Posterior vena cava (tissue), 2 donors: ENCODE measurements at regions not wholly inside any gene's neighbourhood (a gene's known extent, or its start where the extent isn't known, plus 50 kb on each side); places are given as distances from the start of the nearest gene placed in this dataset.

Experiments used
- DNase-seq: peaks from one replicate; pipeline ENCODE4 v3.0.0-alpha.2; 2020; ENCODE audit warnings: low spot score
- intact Hi-C, 2 donors: fragments of 100-400 bp; cut with DNase I; formaldehyde crosslinking; loops; one replicate each; pipeline versions ENCODE4 v1.14.1 to v1.14.2; 2022 to 2023
- donor health status: DM: yes; HTN: yes; CAD: no.
- donor health status: DM: yes; HTN: yes; CAD: no.

DNA sequence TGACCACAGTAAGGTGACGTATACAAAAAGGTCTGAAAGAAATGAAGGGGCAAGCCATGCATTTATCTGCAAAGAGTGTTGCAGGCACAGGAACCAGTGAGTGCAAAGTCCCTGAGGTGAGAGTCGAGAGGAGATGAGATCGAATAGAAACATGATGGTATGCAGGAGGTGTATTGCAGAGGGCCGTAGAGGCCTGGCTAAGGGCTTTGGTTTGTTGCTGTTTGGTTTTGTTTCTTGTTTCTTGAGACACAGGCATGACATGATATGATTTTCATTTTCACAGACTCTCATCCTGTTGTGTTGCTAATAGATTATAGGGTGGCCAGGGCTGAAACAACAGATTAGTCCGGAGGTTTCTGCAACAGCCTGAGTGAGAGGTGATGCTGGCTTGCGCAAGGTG, 80.4 kb downstream of the HSPH1 start:
- intact Hi-C loops: no loop called here
- no peak for DNase-seq

DNA sequence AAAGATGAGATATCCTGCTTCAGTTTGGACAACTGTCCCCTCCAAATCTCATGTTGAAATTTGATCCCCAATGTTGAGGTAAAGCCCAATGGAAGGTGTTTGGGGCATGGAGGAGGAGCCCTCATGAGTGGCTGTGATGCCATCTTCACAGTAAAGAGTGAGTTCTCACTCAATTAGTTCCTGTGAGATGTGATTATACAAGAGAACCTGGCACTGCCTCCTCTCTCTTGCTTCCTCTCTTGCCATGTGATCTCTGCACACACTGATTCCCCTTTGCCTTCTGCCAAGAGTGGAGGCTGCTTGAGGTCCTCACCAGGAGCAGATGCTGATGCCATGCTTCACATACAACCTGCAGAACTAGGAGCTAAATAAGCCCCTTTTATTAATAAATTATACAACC, 86.9 kb downstream of the HSPH1 start:
- intact Hi-C loops: no loop called here
- DNase-seq: no peak

DNA sequence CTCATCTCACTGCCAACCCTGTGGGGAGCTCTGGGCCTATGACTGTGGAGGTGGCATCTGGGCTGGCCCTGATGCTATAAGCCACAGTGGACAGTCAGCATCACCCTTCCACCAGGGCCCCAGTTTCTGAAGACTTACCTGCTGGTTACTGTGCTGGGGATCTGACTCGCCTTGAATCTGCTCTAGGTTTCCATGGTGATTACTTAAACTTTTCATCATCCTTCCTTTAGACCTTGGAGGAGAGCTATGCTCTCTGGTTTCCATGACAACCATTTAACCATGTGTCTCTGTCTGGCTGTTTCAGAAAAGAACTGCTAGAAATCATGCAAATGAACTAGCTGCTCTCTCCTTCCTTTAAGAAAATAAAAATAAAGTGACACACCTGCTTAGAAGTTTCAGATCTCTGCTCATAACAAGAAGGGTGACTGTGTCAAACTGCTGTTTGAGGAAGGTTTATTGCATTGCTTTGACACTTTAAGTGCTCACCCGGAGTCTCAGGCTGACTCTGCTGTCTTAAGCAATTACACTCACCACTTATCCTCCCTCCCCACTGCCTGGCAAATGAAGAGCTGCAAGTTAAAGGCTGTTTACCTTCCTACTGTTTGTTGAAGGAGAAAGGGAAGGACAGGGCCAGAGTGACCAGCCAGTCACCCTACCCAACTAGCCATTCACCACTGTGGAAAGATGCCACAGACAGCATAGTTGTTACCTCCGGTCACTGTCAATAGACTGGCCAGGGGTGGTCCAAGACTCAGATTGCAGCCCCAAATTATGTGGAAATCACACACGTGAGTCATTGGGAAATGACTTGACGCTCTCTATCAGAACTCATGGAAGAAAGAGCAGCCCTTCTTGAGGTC, 87.6 kb downstream of the HSPH1 start:
- no peak for DNase-seq
- intact Hi-C loops: no loop called here

DNA sequence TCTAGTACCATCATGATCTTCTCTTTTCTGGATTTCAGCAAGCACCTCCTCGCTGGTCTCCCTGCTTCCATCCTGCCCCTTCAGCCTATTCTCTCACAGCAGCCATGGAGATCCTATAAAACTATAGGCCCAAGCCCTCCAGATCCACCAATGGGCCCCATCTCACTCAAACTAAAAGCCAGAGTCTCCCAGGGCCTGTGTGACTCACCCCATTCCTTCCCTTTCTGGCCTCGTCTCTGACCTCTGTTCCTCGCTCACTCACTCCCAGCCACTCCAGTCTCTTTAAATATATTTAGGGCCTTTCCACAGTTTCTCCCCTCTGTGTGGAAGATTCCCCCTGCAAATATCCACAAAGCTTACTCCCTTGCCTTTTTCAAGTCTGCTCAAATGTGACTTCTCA, 89.7 kb downstream of the HSPH1 start:
- DNase-seq: no peak
- intact Hi-C loops: no loop called here

DNA sequence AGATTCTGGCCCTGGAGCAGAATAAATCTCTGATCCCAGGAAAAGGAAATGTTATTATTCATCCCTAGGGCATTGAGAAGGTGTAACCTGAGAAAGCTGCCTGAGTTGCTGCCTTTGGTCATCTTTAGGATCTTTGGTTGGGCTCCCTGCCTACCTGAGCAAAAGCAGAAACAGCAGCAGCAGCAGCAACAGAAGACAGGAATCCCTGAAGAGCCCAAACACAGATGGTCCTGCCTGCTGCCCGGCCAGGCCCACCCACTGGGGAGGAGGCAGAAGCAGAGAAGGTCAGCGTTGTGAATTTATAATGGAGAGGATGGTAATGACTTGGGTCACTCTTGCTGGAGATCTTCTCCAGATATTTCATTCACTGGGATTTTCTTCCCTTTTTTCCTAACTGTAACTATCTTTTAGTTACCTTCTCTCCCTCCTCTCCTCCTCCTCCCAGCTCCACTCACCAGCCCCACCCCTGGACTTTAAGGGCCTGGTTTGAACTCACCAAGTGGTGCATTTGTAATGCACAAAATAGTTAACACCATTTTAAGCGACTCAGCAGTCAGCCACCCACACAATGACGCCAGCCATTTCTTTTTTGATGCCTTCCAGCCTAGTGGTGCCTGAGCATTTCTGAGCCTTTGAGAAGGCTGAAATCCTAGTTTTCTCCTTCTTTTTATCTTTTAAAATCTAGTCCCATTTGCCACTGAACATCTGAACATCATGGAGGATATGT, 91.7 kb downstream of the HSPH1 start:
- intact Hi-C loops: no loop called here
- DNase-seq: no peak

DNA sequence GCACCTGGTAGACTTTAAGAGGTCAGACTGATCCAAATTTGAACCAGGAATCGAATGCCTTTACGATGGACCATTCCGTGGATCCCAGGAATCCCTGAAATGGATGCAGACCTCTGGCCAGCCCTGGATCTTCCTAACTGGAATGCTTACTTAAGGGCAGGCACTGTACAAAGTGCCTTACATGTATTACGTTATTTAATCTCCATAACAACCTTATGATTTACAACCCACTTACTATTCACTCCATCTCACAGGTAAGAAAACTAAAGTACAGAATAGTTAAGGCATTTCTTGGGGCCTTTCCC, 93.6 kb downstream of the HSPH1 start:
- no peak for DNase-seq
- intact Hi-C loops: no loop called here

DNA sequence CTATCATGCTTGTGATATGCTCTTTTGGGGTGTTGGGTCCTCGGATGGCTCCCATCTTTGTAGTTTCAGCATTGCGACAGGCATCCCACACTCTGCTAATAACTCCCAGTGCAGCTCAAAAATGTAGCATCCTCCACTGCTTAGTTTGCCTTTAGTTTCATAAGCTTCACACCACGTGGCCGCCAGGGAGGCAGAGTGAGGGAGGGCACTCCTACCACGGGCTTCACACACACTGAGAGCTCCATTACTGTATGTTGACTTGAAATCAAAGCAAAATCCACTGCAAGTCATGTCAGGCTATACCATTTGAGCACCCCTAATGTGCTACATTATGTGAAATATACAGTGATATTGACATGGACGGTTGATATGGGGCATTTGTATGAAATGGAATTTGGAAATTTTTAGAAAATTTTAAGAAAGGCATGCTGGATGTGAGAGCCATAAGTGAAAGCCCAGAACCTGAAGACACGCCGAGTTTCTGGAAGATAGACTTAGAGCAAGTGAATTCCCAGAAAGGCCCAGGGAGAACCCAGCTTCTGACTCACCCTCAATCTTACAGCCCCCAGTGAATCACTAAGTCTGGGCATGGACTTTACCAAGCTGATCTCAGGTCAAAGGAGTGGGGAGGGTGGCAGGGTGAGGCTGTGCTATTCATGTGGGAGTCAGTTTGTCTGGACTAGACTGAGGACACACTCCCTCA, 94.1 kb downstream of the HSPH1 start:
- no peak for DNase-seq
- intact Hi-C loops: no loop called here

DNA sequence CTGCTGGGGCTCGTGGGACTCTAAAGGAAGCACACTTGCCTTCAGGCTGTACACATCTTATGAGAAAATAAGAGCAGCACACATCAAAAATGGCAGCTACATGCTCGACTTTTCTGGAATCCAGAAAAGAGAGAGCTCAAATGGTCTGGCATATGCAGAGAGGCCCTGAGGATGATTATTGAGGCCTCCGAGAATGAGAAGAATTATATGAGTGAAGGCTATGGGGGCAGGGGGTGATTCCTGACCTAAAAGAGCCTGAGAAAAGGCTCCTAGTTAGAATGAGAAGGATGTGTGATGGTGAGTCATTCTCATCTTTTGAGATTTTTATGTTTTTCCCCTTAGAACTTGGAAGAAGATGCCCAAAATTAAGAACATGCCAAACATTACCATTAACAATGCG, 97.1 kb downstream of the HSPH1 start:
- intact Hi-C loops: no loop called here
- DNase-seq: no peak

DNA sequence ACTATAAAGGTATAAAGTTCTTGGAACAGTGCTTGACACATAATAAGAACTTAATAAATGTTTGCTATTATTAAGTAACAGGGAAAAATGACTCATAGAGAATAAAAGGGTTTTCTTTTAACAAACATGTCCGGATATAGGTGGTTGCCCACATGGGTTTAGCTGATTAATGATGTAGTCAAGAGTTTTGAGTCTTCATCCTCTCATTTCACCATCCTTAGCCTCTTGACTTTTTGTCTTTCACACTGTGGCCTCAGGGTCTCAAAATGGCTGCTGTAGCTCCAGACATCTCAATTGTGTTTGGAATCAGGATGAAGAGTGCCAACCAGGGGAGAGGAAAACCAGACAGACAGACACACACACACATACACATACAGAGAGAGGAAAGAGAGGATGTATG, 97.9 kb downstream of the HSPH1 start:
- intact Hi-C loops: no loop called here
- no peak for DNase-seq

DNA sequence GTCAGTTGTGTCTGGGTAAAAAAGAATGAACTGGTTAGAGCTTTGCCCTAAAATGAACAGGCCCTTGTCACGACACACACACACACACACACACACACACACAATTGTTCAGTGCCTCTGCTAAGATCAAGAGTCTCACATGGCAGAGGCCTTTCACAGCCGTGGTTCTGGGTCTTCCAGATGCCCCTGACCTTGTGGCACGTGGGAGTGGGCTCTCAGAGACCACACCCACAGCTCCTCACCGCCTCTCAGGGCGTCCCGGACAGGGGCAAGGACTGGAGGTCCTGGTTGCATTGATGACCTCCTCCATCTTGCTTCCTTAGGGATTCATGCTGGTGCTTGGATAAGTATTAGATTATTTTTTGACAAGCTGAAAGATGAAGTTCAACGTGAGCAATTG, 101.0 kb downstream of the HSPH1 start:
- intact Hi-C loops: no loop called here
- DNase-seq: no peak

DNA sequence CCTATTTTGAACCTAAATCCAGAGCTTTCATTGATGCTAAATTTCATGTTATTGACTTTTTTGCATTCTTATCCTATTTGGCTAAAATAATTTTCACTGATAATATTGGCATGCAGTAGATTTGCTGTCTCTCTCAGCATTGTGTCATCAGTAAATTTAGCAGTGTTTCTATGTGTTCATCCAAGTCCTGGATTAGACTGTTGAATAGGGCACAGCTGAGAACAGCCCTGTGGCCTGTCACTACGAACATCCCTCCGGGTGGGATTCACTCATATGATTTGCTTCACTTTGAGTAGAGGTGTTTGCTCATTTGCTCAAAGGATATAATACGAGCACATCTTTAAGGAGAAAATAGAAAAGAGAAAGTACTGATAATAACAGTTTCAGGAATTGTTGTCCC, 101.5 kb downstream of the HSPH1 start:
- intact Hi-C loops: no loop called here
- DNase-seq: no peak

DNA sequence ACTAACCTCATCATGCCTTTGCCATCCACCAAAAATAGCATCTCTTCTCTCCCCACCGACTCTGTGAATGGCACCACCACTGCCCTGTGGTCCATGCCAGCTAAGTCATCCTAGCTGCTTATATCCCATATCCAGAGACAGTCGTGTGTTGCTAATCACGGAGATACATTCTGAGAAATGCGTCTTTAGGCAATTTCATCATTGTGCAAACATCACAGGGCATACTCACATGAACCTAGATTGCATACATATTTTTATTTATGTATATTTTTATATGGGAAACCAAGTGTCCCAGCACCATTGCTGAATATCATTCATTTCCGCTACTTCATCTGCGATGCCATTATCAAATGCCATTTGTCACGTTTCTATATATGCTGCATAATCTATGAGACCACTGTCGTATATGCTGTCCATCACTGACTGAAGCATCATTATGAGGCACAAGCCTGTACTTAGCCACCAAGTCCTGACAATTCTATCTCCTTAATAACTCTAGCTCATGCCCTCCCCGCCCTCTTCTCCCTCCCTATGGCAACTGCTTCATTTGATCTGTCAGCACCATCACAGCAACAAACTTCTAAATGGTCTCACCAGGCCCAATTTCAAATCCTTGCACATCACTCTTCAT, 104.2 kb downstream of the HSPH1 start:
- DNase-seq: no peak
- intact Hi-C loops: no loop called here

DNA sequence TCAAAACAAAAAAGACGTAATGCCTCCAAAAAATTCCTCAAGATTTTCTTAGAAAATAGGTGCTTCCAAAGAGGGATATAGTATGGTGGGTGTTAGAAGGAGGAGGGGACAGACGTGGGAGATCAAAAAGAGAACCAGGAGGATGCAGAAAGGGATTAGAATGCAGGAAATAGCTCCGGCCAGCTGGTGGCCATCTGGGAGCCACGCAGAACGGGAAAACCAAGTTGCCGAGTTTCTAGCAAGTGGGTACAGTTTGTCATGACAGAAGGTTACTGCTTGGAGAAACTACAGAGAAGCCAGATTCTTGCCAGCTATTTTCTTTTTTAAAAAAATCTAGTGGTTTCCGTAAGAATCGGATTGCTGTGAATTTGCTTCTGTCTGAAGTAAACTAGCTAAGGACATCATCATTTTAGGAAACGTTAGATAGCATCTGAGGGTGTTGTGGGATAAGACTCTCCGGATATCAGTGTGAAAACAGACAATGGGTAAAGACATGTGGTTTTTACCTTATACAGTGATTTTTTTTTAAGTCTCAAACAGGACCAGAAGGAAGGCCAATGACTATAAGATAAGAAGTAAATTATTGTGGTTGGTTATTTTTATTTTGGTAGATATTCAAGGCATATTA, 104.9 kb downstream of the HSPH1 start:
- intact Hi-C loops: no loop called here
- no peak for DNase-seq

DNA sequence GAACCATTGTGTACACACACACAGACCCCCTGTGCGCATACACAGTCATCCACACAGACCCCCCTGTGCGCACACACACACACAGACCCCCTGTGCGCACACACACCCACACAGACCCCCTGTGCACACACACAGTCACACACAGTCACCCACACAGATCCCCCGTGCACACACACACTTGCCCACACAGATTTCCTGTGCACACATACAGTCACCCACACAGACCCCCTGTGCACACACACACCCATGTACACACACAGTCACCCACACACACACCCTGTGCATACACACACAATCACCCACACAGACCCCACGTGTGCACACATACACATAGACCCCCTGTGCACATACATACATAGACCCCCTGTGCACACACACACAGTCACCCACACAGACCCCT, 106.1 kb downstream of the HSPH1 start:
- intact Hi-C loops: no loop called here
- DNase-seq: no peak

DNA sequence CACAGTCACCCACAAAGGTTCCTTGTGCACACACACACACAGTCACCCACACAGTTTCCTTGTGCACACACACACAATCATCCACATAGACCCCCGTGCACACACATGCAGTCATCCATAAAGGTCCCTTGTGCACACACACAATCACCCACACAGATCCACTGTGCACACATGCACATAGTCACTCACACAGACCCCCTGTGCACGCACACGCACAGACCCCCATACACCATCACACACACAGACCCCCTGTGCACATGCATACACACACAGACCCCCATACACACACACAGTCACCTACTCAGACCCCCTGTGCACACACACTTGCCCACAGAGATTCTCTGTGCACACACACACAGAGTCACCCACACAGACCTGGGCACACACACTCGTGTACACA, 107.1 kb downstream of the HSPH1 start:
- DNase-seq: no peak
- intact Hi-C loops: no loop called here

DNA sequence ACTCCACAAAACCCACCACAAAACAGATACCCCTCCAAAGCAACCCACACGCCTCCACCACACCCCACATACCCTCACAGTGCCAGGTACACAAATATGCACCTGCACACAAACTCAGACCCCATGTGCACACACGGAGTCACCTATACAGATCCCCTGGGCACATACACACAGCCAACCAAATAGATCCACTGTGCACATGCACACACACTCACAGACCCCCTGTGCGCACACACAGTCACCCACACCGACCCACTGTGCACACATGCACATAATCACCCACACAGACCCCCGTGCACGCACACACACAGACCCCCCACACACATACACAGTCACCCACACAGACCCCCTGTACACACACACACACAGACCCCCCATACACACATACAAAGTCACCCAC, 107.8 kb downstream of the HSPH1 start:
- no peak for DNase-seq
- intact Hi-C loops: no loop called here

DNA sequence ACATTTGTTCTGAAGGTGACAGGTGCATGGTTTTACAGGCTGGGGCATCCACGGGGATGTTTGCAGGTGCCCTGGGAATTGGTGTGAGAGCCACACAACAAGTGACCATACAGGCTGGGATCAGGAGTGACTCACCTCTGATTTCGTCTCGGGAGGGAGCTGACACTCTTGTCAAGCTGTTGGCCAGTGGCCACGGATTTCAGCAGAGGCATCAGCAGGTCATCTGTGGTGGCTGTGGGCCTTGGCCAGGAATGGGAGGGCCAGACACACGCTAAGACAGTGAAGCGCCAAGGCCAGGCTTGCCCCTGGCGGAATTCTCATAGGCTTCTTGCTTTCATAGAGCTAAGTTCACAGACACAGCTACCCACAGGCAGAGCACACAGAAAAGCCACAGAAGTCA, 108.6 kb downstream of the HSPH1 start:
- no peak for DNase-seq
- intact Hi-C loops: no loop called here

DNA sequence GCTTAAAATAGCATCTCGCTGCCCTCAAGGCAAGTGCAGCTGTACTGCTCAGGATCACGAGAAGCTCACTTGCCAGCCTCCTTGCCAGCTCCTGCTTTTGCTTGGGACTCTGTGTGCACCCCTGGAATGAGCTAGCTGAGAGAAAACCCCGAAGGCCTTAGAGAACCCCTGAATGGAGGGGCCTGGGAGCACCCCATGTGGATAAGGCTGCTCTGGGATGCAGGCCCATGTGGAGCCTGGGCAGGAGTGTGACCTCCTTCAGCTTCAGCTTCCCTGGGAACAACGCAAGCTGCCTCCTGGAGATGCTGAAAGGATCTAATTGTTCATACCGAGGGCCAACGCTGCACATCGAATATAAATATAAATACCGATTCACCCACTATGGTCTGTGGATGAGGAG, 109.2 kb downstream of the HSPH1 start:
- DNase-seq: no peak
- intact Hi-C loops: no loop called here

DNA sequence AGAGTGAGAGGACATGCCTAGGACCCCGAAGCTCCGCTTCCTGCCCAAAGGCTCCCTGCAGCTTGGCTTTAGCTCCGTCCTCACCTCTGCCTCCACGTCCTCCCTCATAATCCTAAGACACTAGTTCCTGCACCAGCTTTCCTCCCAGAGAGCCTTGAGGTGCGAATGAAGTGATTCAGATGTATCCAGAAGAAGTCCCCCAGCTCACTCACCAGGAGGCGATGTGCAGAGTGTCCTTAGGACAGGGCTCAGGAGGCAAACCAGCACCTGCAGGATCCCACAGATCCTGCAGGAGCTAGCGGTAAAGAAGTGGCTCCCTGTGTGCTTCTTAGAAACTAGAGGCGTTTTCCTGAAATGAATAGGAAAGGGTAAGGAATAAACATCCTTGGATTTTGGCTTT, 109.7 kb downstream of the HSPH1 start:
- intact Hi-C loops: no loop called here
- DNase-seq: no peak
